Upper lobe of left lung (tissue), 4 donors: ENCODE measurements at regions not wholly inside any gene's neighbourhood (a gene's known extent, or its start where the extent isn't known, plus 50 kb on each side); places are given as distances from the start of the nearest gene placed in this dataset.

ENCODE experiments used
- POLR2A ChIP-seq, 4 donors: fragments of 450-650 bp; IDR thresholded peaks; one replicate each; pipeline ENCODE4 v1.5.1; 2016 to 2017; ENCODE audit warnings: antibody characterized with exemption in 4 of 4, mild to moderate bottlenecking in 2 of 4
- TF ChIP-seq, protein P1 (sequence below), 6 experiments: fragments of 450-650 bp in 4 of 6; fragments of 200-600 bp in 2 of 6; sonication (generic) in 2 of 6; IDR thresholded peaks; one replicate each; pipeline ENCODE4 v1.5.1; 2016 to 2019; ENCODE audit warnings: antibody characterized with exemption in 6 of 6

DNA sequence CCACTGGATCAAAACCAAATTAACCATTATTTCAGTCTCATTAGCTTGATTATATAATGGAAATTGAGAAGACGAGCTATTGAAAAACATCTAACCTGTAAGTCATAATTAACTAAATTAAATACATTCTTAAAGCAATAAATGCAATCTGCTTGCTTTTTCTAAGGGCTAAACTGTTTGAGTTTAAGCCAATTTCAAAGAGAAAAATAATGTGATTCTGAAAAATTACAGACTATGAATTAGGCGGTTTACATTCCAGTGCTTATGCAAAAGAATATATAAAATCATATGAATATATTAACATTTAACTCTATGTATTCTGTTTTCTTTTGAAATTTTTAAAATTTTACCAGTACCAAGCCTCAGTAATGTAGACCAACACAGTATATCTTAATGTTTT lies 1349.4 kb downstream of the FSCB start:
- TF ChIP-seq, protein P1, sequence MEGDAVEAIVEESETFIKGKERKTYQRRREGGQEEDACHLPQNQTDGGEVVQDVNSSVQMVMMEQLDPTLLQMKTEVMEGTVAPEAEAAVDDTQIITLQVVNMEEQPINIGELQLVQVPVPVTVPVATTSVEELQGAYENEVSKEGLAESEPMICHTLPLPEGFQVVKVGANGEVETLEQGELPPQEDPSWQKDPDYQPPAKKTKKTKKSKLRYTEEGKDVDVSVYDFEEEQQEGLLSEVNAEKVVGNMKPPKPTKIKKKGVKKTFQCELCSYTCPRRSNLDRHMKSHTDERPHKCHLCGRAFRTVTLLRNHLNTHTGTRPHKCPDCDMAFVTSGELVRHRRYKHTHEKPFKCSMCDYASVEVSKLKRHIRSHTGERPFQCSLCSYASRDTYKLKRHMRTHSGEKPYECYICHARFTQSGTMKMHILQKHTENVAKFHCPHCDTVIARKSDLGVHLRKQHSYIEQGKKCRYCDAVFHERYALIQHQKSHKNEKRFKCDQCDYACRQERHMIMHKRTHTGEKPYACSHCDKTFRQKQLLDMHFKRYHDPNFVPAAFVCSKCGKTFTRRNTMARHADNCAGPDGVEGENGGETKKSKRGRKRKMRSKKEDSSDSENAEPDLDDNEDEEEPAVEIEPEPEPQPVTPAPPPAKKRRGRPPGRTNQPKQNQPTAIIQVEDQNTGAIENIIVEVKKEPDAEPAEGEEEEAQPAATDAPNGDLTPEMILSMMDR (IDR thresholded peaks at IDR 0.05): no peak
- TF ChIP-seq POLR2A (IDR thresholded peaks at IDR 0.05): no peak
